ENCODE measurements at regions not wholly inside any gene's neighbourhood (a gene's known extent, or its start where the extent isn't known, plus 50 kb on each side); places are given as distances from the start of the nearest gene placed in this dataset.
"Not testable (repeated sequence)": the region's sequence is repeated elsewhere in the genome, so short reads cannot be mapped to it uniquely, and the experiment has no call there.

DNA sequence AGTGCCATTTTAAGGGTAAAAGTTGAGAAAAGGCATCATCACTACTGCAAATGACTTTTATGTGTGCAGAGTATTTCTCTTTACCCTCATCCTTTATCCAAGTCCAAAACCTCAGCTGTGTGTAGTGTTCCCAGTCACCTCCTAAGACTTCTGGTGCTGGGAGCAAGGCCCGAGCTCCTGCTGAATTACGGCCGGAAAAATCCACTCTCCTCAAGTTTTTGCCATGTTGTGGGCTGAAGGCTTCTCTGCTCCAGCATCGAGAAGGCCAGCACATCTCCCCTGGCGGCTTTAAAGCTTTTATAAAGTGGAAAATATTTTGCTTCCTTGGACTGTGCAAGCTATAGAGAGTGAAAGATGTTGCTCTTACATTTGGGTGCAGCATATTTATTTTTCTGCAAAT, 153.2 kb upstream of the THBS2 start:
- Mint-ChIP-seq H3K27me3 (peaks cover 34% of the 10 kb centered on the region), H3K36me3 (ENCODE audit: low read depth) (no peaks in the 10 kb centered on the region), H3K4me1 (no peaks in the 10 kb centered on the region), H3K27ac (no peak overlapping the region), H3K4me3 (no peak overlapping the region), H3K9me3 (peaks cover 4% of the 10 kb centered on the region)
- ATAC-seq (replicated peaks) = no peak

DNA sequence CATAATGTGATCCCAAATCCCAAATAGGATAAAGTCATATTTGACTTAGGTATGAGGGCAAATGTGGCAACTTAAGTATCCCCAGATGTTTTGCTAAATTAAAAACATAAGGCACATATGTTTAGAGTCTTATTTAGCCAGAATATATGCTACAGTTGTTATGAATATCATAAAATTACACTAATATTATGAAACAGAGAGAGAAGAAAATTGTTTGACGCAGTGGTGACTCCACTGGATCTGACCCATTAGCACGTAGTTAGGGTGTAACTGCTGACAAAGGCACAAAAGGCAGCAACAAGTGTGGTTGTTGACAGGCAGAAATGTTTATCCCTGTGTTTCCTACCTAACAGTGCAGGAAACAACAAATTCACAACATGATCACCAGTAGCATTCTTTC, 152.4 kb upstream of the THBS2 start:
- Mint-ChIP-seq H3K9me3 (peaks cover 4% of the 10 kb centered on the region), H3K36me3 (ENCODE audit: low read depth) (no peaks in the 10 kb centered on the region), H3K4me1 (no peaks in the 10 kb centered on the region), H3K27ac (no peak overlapping the region), H3K27me3 (peaks cover 34% of the 10 kb centered on the region), H3K4me3 (no peak overlapping the region)
- no peak for ATAC-seq (replicated peaks)

DNA sequence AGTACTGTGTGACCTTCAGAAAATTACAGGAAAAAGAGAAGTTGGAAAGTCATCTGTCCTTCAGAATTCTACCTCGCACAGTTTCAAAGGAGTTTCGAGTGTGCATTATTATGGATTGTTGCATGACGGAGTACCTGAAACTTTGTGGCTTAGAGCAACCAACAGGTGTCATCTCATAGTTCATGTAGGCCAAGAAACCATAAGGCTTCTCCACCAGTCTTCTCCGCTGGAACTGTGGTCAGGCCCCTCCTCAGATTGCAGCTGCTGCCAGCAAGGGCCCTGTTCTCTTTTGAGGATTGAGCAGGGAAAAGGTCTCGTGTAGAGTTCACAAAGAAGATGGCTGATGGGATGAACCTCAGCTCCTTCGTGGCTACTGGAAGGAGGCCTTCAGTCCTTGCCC, 151.2 kb upstream of the THBS2 start:
- H3K36me3 Mint-ChIP-seq (ENCODE audit: low read depth) = no peaks in the 10 kb centered on the region
- ATAC-seq (replicated peaks) = no peak
- no peaks in the 10 kb centered on the region for H3K9me3 Mint-ChIP-seq
- H3K27me3 Mint-ChIP-seq = peaks cover 23% of the 10 kb centered on the region
- no peak overlapping the region for H3K27ac Mint-ChIP-seq
- no peaks in the 10 kb centered on the region for H3K4me1 Mint-ChIP-seq
- no peak overlapping the region for H3K4me3 Mint-ChIP-seq

DNA sequence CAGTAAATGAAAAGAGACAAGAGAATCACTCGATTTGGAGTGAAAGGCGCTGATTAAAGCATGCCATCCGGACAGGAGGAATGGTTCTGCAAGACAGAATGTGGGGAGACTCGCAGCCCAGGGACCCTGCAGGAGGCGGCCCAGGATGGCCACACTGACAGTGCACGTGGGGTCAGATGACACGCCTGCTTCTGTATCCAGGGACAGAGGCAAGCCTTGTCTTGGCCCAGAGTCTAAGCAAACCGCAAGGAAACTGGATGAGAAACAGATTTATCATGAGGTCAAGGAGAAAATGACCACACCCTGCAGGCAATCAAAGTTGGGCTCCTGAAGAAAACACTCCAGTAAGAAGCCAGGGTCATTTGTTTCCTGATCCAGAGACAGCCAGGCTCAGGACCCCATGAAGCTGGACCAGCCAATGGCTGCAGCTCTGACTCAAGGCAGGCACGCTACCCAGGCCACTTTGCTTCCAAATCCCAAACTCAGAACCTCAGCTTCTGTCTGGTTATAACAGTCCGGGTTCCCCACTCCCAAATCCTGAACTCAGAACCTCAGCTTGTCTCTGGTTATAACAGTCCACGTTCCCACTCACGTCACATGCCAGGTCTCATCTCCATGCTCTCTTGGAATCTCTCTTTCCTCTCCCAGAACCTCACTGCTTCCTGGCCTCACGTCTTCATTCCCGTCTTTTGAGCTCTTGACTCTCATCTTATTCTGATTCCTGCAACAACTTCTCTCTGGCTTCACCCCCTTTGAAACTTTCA, 144.9 kb upstream of the THBS2 start:
- Mint-ChIP-seq H3K4me1 (no peaks in the 10 kb centered on the region), H3K27me3 (no peaks in the 10 kb centered on the region), H3K27ac (no peak overlapping the region), H3K9me3 (no peaks in the 10 kb centered on the region), H3K36me3 (ENCODE audit: low read depth) (no peaks in the 10 kb centered on the region), H3K4me3 (no peak overlapping the region)
- ATAC-seq (replicated peaks) = no peak

DNA sequence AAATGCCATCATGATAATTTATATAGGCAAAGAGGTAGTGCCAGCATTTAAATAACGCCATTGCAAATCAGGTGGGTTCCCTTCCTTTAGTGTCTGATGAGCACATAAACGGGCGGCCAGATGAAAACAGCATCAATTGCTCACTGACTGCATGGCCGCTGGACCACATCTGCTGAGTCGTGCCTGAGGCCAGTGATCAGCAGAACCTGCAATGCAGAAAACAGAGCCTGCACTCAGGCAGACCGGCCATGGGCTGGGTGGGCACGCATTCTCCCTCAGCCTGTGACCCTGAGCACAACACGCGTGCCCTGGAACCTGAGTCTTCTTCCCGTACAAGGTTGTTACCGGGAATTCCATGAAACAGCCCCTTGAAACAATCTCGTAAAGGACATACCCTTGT, 144.0 kb upstream of the THBS2 start:
- H3K27ac Mint-ChIP-seq = no peak overlapping the region
- no peaks in the 10 kb centered on the region for H3K27me3 Mint-ChIP-seq

DNA sequence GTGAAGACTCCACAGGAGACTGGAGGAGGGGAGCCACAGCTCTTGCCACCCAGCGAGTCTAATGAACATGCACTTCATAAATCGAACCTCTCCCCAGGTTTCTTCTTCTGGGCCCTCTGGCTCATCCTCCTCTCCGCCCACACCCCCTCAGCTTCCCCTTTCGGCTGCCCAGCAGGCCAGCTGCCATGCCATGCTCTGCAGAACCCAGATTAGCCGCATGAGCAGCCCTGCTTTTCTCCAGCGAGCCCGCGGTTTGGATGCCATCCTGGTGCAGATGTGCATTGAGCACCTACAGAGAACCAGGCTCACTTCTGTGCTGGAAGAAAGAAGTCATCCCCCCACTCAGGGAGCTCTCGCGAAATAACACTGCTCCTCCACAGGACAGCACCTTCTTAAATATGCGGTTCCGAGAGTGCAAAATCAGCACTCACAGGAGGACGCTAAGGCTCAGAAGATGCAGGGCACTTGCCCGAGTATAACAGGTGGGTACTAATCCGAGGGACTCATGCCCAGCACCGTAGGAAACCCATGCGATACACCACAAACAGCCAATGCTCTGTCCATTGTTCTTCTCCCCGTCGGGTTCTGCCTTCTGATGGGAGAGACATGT, 143.0 kb upstream of the THBS2 start:
- Mint-ChIP-seq H3K4me3 (no peak overlapping the region), H3K27me3 (no peaks in the 10 kb centered on the region), H3K9me3 (no peaks in the 10 kb centered on the region), H3K4me1 (no peaks in the 10 kb centered on the region), H3K27ac (no peak overlapping the region), H3K36me3 (ENCODE audit: low read depth) (no peaks in the 10 kb centered on the region)
- no peak for ATAC-seq (replicated peaks)

More for the DNA sequence above, 144.0 kb upstream of the THBS2 start:
- Mint-ChIP-seq H3K4me3 (no peak overlapping the region), H3K36me3 (ENCODE audit: low read depth) (no peaks in the 10 kb centered on the region), H3K4me1 (no peaks in the 10 kb centered on the region), H3K9me3 (no peaks in the 10 kb centered on the region)
- no peak for ATAC-seq (replicated peaks)

DNA sequence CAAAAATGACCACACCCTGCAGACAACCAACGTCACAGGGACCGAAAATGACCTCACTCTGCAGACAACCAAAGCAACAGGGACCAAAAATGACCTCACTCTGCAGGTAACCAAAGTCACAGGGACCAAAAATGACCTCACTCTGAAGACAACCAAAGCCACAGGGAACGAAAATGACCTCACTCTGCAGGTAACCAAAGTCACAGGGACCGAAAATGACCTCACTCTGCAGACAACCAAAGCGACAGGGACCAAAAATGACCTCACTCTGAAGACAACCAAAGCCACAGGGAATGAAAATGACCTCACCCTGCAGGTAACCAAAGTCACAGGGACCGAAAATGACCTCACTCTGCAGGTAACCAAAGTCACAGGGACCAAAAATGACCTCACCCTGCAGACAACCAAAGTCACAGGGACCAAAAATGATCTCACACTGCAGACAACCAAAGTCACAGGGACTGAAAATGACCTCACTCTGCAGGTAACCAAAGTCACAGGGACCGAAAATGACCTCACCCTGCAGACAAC, 142.4 kb upstream of the THBS2 start:
- H3K27me3 Mint-ChIP-seq; H3K4me1 Mint-ChIP-seq; H3K27ac Mint-ChIP-seq; ATAC-seq (replicated peaks); H3K4me3 Mint-ChIP-seq; H3K36me3 Mint-ChIP-seq (ENCODE audit: low read depth); H3K9me3 Mint-ChIP-seq: not testable (repeated sequence)

DNA sequence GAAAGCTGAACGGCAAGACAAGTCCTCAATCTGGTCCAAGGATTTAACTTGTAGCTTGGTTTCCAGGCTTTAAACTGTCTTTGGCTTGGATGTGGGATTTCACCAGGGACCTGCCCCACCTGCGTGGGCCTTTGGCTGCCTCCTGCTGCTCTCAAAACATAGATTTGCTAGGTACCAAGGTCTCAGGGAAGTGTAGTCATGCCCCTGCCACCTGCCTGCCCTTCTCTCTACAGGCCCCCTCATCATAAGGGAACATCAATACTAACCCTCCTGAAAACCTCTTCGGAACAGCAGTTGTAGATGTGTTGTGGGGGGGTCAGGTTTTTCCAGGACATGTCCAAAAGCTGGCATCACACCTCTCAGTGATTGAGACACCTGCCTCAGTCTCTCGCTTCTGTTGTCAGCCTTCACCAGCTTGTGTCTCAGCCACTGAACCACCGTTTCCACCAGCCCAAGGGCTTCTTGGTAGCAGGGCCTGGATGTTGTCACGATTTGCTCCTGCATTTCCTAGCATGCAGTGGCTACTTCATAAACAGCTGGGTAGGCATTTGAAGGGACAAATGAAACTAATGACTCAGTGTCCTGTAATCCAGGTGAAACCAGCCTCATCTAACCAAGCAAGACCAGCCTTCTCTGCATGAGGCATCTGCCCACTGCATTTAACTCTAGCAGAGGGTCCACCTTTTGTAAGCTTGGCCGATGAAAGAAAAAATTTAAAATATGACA, 141.6 kb upstream of the THBS2 start:
- Mint-ChIP-seq H3K36me3 (ENCODE audit: low read depth) (no peaks in the 10 kb centered on the region), H3K9me3 (no peaks in the 10 kb centered on the region), H3K27ac (no peak overlapping the region), H3K27me3 (no peaks in the 10 kb centered on the region), H3K4me1 (no peaks in the 10 kb centered on the region), H3K4me3 (no peak overlapping the region)
- no peak for ATAC-seq (replicated peaks)

DNA sequence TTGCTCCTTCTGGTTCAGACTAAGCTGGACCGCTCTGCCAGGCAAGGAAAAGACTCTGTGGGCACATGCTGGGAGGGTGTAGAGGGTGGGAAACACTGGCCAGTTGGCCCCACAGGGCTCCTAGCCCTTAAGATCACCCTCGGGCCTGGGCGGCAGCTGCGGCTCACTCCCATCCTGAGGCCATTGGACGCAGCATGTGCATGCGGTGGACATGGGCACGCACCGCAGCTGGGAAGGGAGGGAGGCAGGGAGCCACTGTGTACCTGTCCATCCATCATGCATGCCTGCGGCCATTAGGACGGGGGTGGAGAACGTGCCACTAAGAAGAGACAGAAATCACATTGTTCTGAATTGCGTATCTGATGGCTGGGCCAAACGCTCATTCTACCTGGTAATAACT, 140.1 kb upstream of the THBS2 start:
- Mint-ChIP-seq H3K27ac (no peak overlapping the region), H3K27me3 (no peaks in the 10 kb centered on the region), H3K4me3 (no peak overlapping the region), H3K4me1 (no peaks in the 10 kb centered on the region), H3K36me3 (ENCODE audit: low read depth) (no peaks in the 10 kb centered on the region), H3K9me3 (peaks cover 7% of the 10 kb centered on the region)
- no peak for ATAC-seq (replicated peaks)

DNA sequence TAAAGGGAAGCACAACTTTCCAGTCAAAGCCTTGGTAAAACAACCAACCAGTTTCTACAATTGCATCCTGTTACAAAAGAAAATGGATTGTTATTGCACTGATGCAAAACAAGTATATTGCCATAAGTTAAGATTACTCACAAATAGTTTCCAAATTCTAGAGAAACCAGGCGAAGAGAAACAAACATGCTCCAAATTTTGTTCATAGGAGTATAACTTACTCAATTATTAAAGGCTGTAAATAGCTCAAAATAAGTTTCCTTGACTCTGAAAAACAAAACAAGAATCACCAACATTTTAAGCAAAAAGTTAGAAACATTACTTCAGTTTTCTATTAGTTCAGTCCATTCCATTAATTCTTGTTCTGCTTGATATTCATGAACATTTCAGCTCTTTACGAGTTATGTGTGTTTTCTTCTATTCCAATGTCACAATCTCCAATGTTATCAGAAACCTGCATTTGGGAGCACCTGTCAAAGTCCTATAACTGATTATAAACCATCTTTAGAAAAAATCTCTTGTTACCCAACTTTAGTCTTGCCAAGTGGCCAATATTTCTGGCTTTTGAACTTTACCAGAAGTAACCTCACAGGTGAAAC, 137.9 kb upstream of the THBS2 start:
- Mint-ChIP-seq H3K27ac (no peak overlapping the region), H3K9me3 (peaks cover 7% of the 10 kb centered on the region), H3K36me3 (ENCODE audit: low read depth) (no peaks in the 10 kb centered on the region), H3K27me3 (peaks cover 8% of the 10 kb centered on the region), H3K4me1 (no peaks in the 10 kb centered on the region), H3K4me3 (no peak overlapping the region)
- ATAC-seq (replicated peaks) = no peak

DNA sequence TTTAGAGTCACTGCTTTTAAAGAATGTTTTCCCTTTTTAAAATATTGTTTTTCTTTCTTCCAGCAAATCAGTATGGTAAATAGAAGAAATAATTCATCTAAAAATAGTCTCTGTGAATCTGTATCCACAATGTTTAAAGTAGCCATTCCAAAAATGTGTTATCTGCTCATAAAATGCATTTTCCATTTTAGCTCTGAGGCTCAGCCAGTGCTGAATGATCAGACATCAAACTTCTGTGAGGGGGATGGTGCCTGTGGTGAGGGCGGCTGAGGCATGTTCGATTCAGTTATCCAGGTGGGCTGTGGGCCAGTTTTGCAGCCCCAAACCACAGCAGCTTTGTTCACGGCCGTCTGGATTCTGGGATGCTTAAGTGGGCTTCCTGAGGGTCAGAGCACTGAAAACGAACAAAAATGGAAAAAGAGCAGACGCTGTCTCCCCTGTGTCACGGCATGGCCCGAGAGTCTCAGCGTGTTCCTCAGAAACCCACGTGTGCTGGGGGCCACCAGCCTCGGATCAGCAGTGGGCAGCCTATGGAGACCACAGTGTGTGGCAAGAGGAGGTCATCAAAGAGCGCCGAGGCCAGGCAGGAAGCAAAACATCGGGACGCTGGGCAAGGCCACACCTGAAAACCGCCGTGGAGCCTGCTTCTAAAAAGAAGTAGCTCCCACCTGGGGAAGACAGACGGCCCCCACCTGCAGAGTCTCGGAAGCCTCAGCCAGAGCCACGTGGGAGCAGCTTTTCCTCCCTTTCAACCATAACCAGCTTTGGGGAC, 134.9 kb upstream of the THBS2 start:
- H3K9me3 Mint-ChIP-seq = peaks cover 11% of the 10 kb centered on the region
- no peak overlapping the region for H3K27ac Mint-ChIP-seq
- peaks cover 8% of the 10 kb centered on the region for H3K27me3 Mint-ChIP-seq
- no peaks in the 10 kb centered on the region for H3K4me1 Mint-ChIP-seq
- no peak for ATAC-seq (replicated peaks)
- H3K36me3 Mint-ChIP-seq (ENCODE audit: low read depth) = no peaks in the 10 kb centered on the region
- no peak overlapping the region for H3K4me3 Mint-ChIP-seq

DNA sequence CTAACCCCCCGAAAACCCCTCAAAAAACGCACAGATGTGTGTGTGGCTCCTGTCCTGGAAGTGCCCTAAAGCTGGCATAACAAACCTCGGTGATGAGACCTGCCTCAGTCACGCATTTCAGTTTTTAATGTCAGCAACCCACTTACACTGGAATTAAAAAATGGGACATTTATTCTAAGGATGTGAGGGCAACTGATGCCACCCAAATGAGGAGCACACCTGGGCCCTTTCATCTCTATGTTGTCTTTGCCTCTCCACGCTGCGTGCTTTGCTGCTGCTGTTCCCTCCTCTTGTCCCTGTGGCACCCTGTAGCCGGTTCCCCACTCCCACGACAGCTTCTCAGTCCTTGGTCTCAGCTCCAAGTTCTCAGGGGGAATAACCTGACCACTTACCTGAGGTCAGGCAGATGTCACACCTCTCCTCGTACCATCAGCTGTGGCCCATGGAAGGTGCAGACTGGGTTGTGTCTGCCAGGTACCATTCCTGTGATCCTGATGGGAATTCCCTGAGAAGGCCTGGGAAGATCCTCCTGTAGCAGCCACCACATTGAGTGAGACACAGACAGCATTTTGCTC, 134.2 kb upstream of the THBS2 start:
- Mint-ChIP-seq H3K4me3 (no peak overlapping the region), H3K27ac (no peak overlapping the region), H3K9me3 (peaks cover 11% of the 10 kb centered on the region), H3K27me3 (peaks cover 8% of the 10 kb centered on the region), H3K4me1 (no peaks in the 10 kb centered on the region), H3K36me3 (ENCODE audit: low read depth) (no peaks in the 10 kb centered on the region)
- no peak for ATAC-seq (replicated peaks)

DNA sequence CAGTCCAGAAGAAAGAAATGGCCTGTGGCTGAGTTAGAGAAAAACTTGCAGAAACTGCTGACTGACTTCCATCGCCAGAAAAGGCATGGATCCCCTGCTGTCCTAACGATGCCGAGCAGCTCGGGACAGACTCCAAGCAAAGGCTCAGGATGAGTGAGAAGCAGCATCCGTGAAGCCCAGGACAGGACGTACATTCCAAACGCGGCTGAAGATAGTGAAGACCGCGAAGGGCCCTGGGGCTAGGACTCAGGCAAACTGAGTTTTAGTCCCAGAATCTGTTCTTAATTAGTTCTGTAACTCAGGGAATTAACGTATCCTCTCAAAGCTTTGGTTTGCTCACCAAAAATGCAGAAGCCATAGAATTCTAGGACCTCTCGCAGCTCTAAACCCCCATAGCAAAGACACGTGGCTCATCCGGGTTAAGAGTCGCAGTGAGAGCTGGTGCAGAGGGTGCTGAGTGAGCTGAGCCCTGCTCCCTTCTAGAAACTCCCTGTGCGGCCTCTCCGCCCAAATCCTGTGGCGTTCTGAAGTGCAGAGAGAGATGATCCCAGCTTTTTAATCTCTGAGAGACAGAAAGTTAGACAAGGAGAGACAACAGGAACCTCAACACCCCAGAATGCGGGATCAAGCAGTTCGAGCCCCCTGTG, 132.9 kb upstream of the THBS2 start:
- no peak overlapping the region for H3K4me3 Mint-ChIP-seq
- H3K36me3 Mint-ChIP-seq (ENCODE audit: low read depth) = no peaks in the 10 kb centered on the region
- no peaks in the 10 kb centered on the region for H3K4me1 Mint-ChIP-seq
- H3K27ac Mint-ChIP-seq = no peak overlapping the region
- peaks cover 8% of the 10 kb centered on the region for H3K27me3 Mint-ChIP-seq
- ATAC-seq (replicated peaks) = no peak
- H3K9me3 Mint-ChIP-seq = peaks cover 11% of the 10 kb centered on the region

Data from activated T-helper 17 cell treated with anti-CD3 and anti-CD28 coated beads, Interleukin-2, amount 50 U/mL, for 72 hours (primary cell).